ENCODE measurements at regions not wholly inside any gene's neighbourhood (a gene's known extent, or its start where the extent isn't known, plus 50 kb on each side); places are given as distances from the start of the nearest gene placed in this dataset.

- no peak for DNase-seq (ENCODE audit: extremely low spot score, unreplicated experiment)
- Mint-ChIP-seq H3K27me3 (peaks cover 2% of the 10 kb centered on the region), H3K9me3 (no peaks in the 10 kb centered on the region), H3K4me3 (no peak overlapping the region), H3K4me1 (ENCODE audit: unreplicated experiment) (peaks cover 4% of the 10 kb centered on the region), H3K36me3 (no peaks in the 10 kb centered on the region), H3K27ac (peak overlapping the region; percentile 13)
- no peak for TF ChIP-seq CTCF (conservative IDR thresholded peaks at IDR 0.05)
These were observed 57.5 kb upstream of the GREB1L start for GRCh38 chr18:21184396-21184996.

- H3K4me1 Mint-ChIP-seq (ENCODE audit: unreplicated experiment), result no peaks in the 10 kb centered on the region
- no peak overlapping the region for H3K27ac Mint-ChIP-seq
- no peak overlapping the region for H3K4me3 Mint-ChIP-seq
- no peaks in the 10 kb centered on the region for H3K36me3 Mint-ChIP-seq
- H3K9me3 Mint-ChIP-seq, result no peaks in the 10 kb centered on the region
- no peaks in the 10 kb centered on the region for H3K27me3 Mint-ChIP-seq
- no peak for DNase-seq (ENCODE audit: extremely low spot score, unreplicated experiment)
- TF ChIP-seq CTCF (conservative IDR thresholded peaks at IDR 0.05), result no peak
These were observed 54.1 kb upstream of the GREB1L start for GRCh38 chr18:21187886-21188285.

GRCh38 chr18:21191596-21192307 lies 50.3 kb upstream of the GREB1L start:
- peak; percentile 73 for TF ChIP-seq CTCF (conservative IDR thresholded peaks at IDR 0.05)
- no peaks in the 10 kb centered on the region for H3K36me3 Mint-ChIP-seq
- no peak for DNase-seq (ENCODE audit: extremely low spot score, unreplicated experiment)
- H3K27ac Mint-ChIP-seq, result no peak overlapping the region
- no peaks in the 10 kb centered on the region for H3K4me1 Mint-ChIP-seq (ENCODE audit: unreplicated experiment)
- no peak overlapping the region for H3K4me3 Mint-ChIP-seq
- H3K27me3 Mint-ChIP-seq, result peaks cover 5% of the 10 kb centered on the region
- no peaks in the 10 kb centered on the region for H3K9me3 Mint-ChIP-seq
